CD14-positive monocyte (primary cell): ENCODE measurements at regions not wholly inside any gene's neighbourhood (a gene's known extent, or its start where the extent isn't known, plus 50 kb on each side); places are given as distances from the start of the nearest gene placed in this dataset.

Experiments
- DNase-seq, 3 donors: peaks; one replicate each; pipeline ENCODE4 v3.0.0-alpha.2; 2011 to 2022
- H2AFZ ChIP-seq: 2 replicates; pipeline ENCODE4 v1.6.0; 2012; ENCODE audit warnings: mild to moderate bottlenecking, low read depth, low read length, inconsistent platforms; ENCODE audit not compliant: insufficient read depth, poor library complexity, severe bottlenecking
- H3K27ac ChIP-seq, 2 donors: 1 replicate in 1 of 2; 2 replicates in 1 of 2; pipeline ENCODE4 v1.5.1; 2012 to 2013; ENCODE audit warnings: low read length in 2 of 2, control low read depth in 1 of 2, inconsistent platforms in 1 of 2, low read depth in 1 of 2, mild to moderate bottlenecking in 1 of 2
- H3K27me3 ChIP-seq, 2 donors: one replicate each; pipeline versions ENCODE4 v1.6.0 to v1.6.1; 2011 to 2013; ENCODE audit warnings: low read length in 2 of 2; ENCODE audit not compliant: control insufficient read depth in 2 of 2, insufficient read depth in 2 of 2
- H3K36me3 ChIP-seq, 2 donors: replicated peaks in 1 of 2; 1 replicate in 1 of 2; 2 replicates in 1 of 2; pipeline versions ENCODE4 v1.5.1 to v1.6.1; 2012 to 2013; ENCODE audit warnings: low read length in 2 of 2, control low read depth in 1 of 2, inconsistent platforms in 1 of 2, mild to moderate bottlenecking in 1 of 2; ENCODE audit not compliant: insufficient read depth in 2 of 2, control insufficient read depth in 1 of 2
- H3K4me1 ChIP-seq, 2 donors: 1 replicate in 1 of 2; 2 replicates in 1 of 2; pipeline versions ENCODE4 v1.5.1 to v1.6.1; 2012 to 2013; ENCODE audit warnings: low read length in 2 of 2, control low read depth in 1 of 2, inconsistent platforms in 1 of 2, mild to moderate bottlenecking in 1 of 2, moderate library complexity in 1 of 2; ENCODE audit not compliant: insufficient read depth in 2 of 2, control insufficient read depth in 1 of 2
- H3K4me2 ChIP-seq: replicated peaks from 2 replicates; pipeline ENCODE3; 2012; ENCODE audit warnings: low read length, moderate library complexity, mild to moderate bottlenecking; ENCODE audit not compliant: poor library complexity, severe bottlenecking; ENCODE audit errors: extremely low read depth
- H3K4me3 ChIP-seq, 3 experiments: fragments of 200-600 bp in 1 of 3; sonication (generic) in 1 of 3; replicated peaks in 1 of 3; 1 replicate in 2 of 3; 2 replicates in 1 of 3; pipeline ENCODE4 v1.5.1; 2011 to 2013; ENCODE audit warnings: low read length in 3 of 3, mild to moderate bottlenecking in 3 of 3, control low read depth in 2 of 3, low read depth in 2 of 3, inconsistent platforms in 1 of 3, moderate library complexity in 1 of 3
- H3K79me2 ChIP-seq: 2 replicates; pipeline ENCODE4 v1.6.0; 2012; ENCODE audit warnings: mild to moderate bottlenecking, control low read depth, inconsistent platforms, low read length, moderate library complexity; ENCODE audit not compliant: insufficient read depth
- H3K9ac ChIP-seq: 2 replicates; pipeline ENCODE4 v1.6.0; 2017; ENCODE audit warnings: low read length, mild to moderate bottlenecking; ENCODE audit not compliant: insufficient read depth, poor library complexity, severe bottlenecking
- H3K9me3 ChIP-seq, 2 donors: replicated peaks in 1 of 2; 1 replicate in 1 of 2; 2 replicates in 1 of 2; pipeline versions ENCODE4 v1.5.1 to v1.6.1; 2012 to 2013; ENCODE audit warnings: low read length in 2 of 2, control low read depth in 1 of 2; ENCODE audit not compliant: control insufficient read depth in 1 of 2, insufficient read depth in 1 of 2
- H4K20me1 ChIP-seq: 2 replicates; pipeline ENCODE4 v1.6.0; 2012; ENCODE audit warnings: mild to moderate bottlenecking, low read length, control low read depth, moderate library complexity; ENCODE audit not compliant: insufficient read depth
- H3K27ac Mint-ChIP-seq, 7 donors: one replicate each; pipeline ENCODE4 v1.8.0; 2020; ENCODE audit warnings: mild to moderate bottlenecking in 7 of 7, mixed read lengths in 7 of 7, moderate library complexity in 6 of 7, inconsistent platforms in 2 of 7
- H3K27me3 Mint-ChIP-seq, 3 donors: one replicate each; pipeline ENCODE4 v1.8.0; 2021 to 2022; ENCODE audit warnings: low read depth in 3 of 3, mild to moderate bottlenecking in 3 of 3, mixed read lengths in 3 of 3, moderate library complexity in 3 of 3, inconsistent platforms in 1 of 3
- H3K36me3 Mint-ChIP-seq, 2 donors: one replicate each; pipeline ENCODE4 v1.8.0; 2020; ENCODE audit warnings: mixed read lengths in 2 of 2, inconsistent platforms in 1 of 2, mild to moderate bottlenecking in 1 of 2
- H3K4me1 Mint-ChIP-seq: one replicate; pipeline ENCODE4 v1.8.0; 2020; ENCODE audit warnings: mild to moderate bottlenecking, mixed read lengths
- H3K4me3 Mint-ChIP-seq, 2 donors: one replicate each; pipeline ENCODE4 v1.8.0; 2020; ENCODE audit warnings: mild to moderate bottlenecking in 2 of 2, mixed read lengths in 2 of 2, moderate library complexity in 1 of 2
- H3K9me3 Mint-ChIP-seq, 7 donors: one replicate each; pipeline ENCODE4 v1.8.0; 2020 to 2022; ENCODE audit warnings: mixed read lengths in 7 of 7, mild to moderate bottlenecking in 6 of 7, moderate library complexity in 6 of 7, inconsistent platforms in 2 of 7
- CTCF ChIP-seq: fragments of 200-600 bp; IDR thresholded peaks from one replicate; pipeline ENCODE4 v1.8.0; 2022; ENCODE audit warnings: antibody characterized with exemption, mild to moderate bottlenecking
- intact Hi-C, 2 donors: fragments of 100-400 bp; cut with micrococcal nuclease; formaldehyde crosslinking; loops; one replicate each; pipeline versions ENCODE4 v1.15.0 to v1.15.1; 2023

- Histone ChIP-seq H3K79me2 (no peaks in the 10 kb centered on the region), H3K4me3 (no peak overlapping the region), H3K9me3 (no peaks in the 10 kb centered on the region), H3K4me2 (no peak overlapping the region), H2AFZ (no peak overlapping the region), H4K20me1 (no peaks in the 10 kb centered on the region), H3K4me1 (no peaks in the 10 kb centered on the region), H3K27ac (no peak overlapping the region), H3K36me3 (no peaks in the 10 kb centered on the region), H3K27me3 (no peaks in the 10 kb centered on the region), H3K9ac (no peak overlapping the region)
- no peak for TF ChIP-seq CTCF
- Mint-ChIP-seq H3K27me3 (peaks cover 0 to 1% (median 0%) of the 10 kb centered on the region in 3 donors), H3K4me1 (no peaks in the 10 kb centered on the region), H3K36me3 (no peaks in the 10 kb centered on the region), H3K27ac (no peak overlapping the region), H3K4me3 (no peak overlapping the region), H3K9me3 (peaks cover 0 to 5% (median 3%) of the 10 kb centered on the region in 7 donors)
- intact Hi-C loops: no loop called here
- DNase-seq: no peak
Observed at GRCh38 chr7:124254396-124254795, 221.5 kb upstream of the TMEM229A start.

- Mint-ChIP-seq H3K4me3 (no peak overlapping the region), H3K27ac (no peak overlapping the region), H3K9me3 (peaks cover 0 to 5% (median 3%) of the 10 kb centered on the region in 7 donors), H3K4me1 (no peaks in the 10 kb centered on the region), H3K27me3 (peaks cover 0 to 1% (median 0%) of the 10 kb centered on the region in 3 donors), H3K36me3 (no peaks in the 10 kb centered on the region)
- Histone ChIP-seq H3K4me2 (no peak overlapping the region), H4K20me1 (no peaks in the 10 kb centered on the region), H3K4me1 (no peaks in the 10 kb centered on the region), H2AFZ (no peak overlapping the region), H3K36me3 (no peaks in the 10 kb centered on the region), H3K9me3 (no peaks in the 10 kb centered on the region), H3K4me3 (no peak overlapping the region), H3K79me2 (no peaks in the 10 kb centered on the region), H3K27ac (no peak overlapping the region), H3K27me3 (no peaks in the 10 kb centered on the region), H3K9ac (no peak overlapping the region)
- TF ChIP-seq CTCF: no peak
- intact Hi-C loops: no loop called here
- no peak for DNase-seq
Observed at GRCh38 chr7:124251636-124252035, 218.8 kb upstream of the TMEM229A start.
